ENCODE measurements at regions not wholly inside any gene's neighbourhood (a gene's known extent, or its start where the extent isn't known, plus 50 kb on each side); places are given as distances from the start of the nearest gene placed in this dataset.

- TF ChIP-seq POLR2A (IDR thresholded peaks at IDR 0.05) = no peak
- TF ChIP-seq, protein P1, sequence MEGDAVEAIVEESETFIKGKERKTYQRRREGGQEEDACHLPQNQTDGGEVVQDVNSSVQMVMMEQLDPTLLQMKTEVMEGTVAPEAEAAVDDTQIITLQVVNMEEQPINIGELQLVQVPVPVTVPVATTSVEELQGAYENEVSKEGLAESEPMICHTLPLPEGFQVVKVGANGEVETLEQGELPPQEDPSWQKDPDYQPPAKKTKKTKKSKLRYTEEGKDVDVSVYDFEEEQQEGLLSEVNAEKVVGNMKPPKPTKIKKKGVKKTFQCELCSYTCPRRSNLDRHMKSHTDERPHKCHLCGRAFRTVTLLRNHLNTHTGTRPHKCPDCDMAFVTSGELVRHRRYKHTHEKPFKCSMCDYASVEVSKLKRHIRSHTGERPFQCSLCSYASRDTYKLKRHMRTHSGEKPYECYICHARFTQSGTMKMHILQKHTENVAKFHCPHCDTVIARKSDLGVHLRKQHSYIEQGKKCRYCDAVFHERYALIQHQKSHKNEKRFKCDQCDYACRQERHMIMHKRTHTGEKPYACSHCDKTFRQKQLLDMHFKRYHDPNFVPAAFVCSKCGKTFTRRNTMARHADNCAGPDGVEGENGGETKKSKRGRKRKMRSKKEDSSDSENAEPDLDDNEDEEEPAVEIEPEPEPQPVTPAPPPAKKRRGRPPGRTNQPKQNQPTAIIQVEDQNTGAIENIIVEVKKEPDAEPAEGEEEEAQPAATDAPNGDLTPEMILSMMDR (IDR thresholded peaks at IDR 0.05 in 8 of 11, conservative IDR thresholded peaks at IDR 0.05 in 3 of 11) = no peak
- no peak for TF ChIP-seq POLR2AphosphoS5 (IDR thresholded peaks at IDR 0.05)
Observed at GRCh38 chr19:27890696-27891095, 1322.3 kb downstream of the UQCRFS1 start.

Data from spleen (tissue), 7 donors.